SK-N-SH (cell line): ENCODE measurements at regions not wholly inside any gene's neighbourhood (a gene's known extent, or its start where the extent isn't known, plus 50 kb on each side); places are given as distances from the start of the nearest gene placed in this dataset.

Source experiments
- CTCF ChIA-PET: fragments of 300-600, 350-600 bp; formaldehyde crosslinking; extraction: SDS; loops from one replicate; lab custom pipeline; 2021; lab: Yijun Ruan, JAX
- POLR2A ChIA-PET: fragments of 350-600 bp; sonication (Branson Sonifier 250); formaldehyde crosslinking; extraction: SDS; loops from one replicate; lab custom pipeline; 2020; ENCODE audit warnings: antibody characterized with exemption, inconsistent platforms; lab: Yijun Ruan, JAX
- DNase-seq: peaks from one replicate; pipeline ENCODE4 v3.0.0; 2012
- H2AFZ ChIP-seq: fragments of 200-600 bp; sonication (generic); 2 replicates; pipeline ENCODE4 v1.8.1; 2016; ENCODE audit warnings: antibody characterized with exemption, mild to moderate bottlenecking, low read depth
- H3F3A ChIP-seq: fragments of 200-600 bp; sonication (generic); replicated peaks from 2 replicates; pipeline ENCODE3; 2016; ENCODE audit warnings: antibody characterized with exemption, mild to moderate bottlenecking; ENCODE audit not compliant: insufficient read depth
- H3K27ac ChIP-seq, 2 experiments: fragments of 200-500 bp in 1 of 2; fragments of 200-600 bp in 1 of 2; sonication (Bioruptor generic) in 1 of 2; sonication (generic), shearing (Covaris generic) in 1 of 2; 2 replicates each; pipeline versions ENCODE4 v1.5.1 to v1.6.1; 2014 to 2016; ENCODE audit warnings: low read depth in 2 of 2, inconsistent platforms in 1 of 2, low read length in 1 of 2, mild to moderate bottlenecking in 1 of 2, mixed read lengths in 1 of 2
- H3K27me3 ChIP-seq: fragments of 200-600 bp; sonication (generic), shearing (Covaris generic); 2 replicates; pipeline ENCODE4 v1.6.1; 2016; ENCODE audit warnings: mixed run types; ENCODE audit not compliant: insufficient read depth
- H3K36me3 ChIP-seq, 2 experiments: fragments of 200-500 bp in 1 of 2; fragments of 200-600 bp in 1 of 2; sonication (Bioruptor generic) in 1 of 2; sonication (generic) in 1 of 2; replicated peaks in 1 of 2; 2 replicates each; pipeline versions ENCODE3 to v1.5.1; 2014 to 2016; ENCODE audit warnings: low read length in 1 of 2, mild to moderate bottlenecking in 1 of 2; ENCODE audit not compliant: insufficient read depth in 2 of 2, control insufficient read depth in 1 of 2
- H3K4me1 ChIP-seq, 2 experiments: fragments of 200-500 bp in 1 of 2; fragments of 200-600 bp in 1 of 2; sonication (Bioruptor generic) in 1 of 2; sonication (generic), shearing (Covaris generic) in 1 of 2; 2 replicates each; pipeline versions ENCODE4 v1.5.1 to v1.6.1; 2014 to 2016; ENCODE audit warnings: low read depth in 1 of 2, low read length in 1 of 2, mixed run types in 1 of 2; ENCODE audit not compliant: insufficient read depth in 2 of 2, control insufficient read depth in 1 of 2
- H3K4me2 ChIP-seq: fragments of 200-600 bp; sonication (generic), shearing (Covaris generic); 2 replicates; pipeline ENCODE4 v1.6.1; 2017; ENCODE audit warnings: mixed run types
- H3K4me3 ChIP-seq, 2 experiments: fragments of 200-500 bp in 1 of 2; fragments of 200-600 bp in 1 of 2; sonication (Bioruptor generic) in 1 of 2; sonication (generic), shearing (Covaris generic) in 1 of 2; 2 replicates each; pipeline versions ENCODE4 v1.5.1 to v1.8.1; 2014 to 2016; ENCODE audit warnings: low read depth in 2 of 2, inconsistent platforms in 1 of 2, low read length in 1 of 2, mild to moderate bottlenecking in 1 of 2, mixed read lengths in 1 of 2, moderate library complexity in 1 of 2
- H3K79me2 ChIP-seq: fragments of 200-600 bp; sonication (generic); 2 replicates; pipeline ENCODE4 v1.8.1; 2017; ENCODE audit warnings: mild to moderate bottlenecking; ENCODE audit not compliant: insufficient read depth
- H3K9ac ChIP-seq: fragments of 200-600 bp; sonication (generic); 2 replicates; pipeline ENCODE4 v1.6.1; 2017; ENCODE audit warnings: mixed run types
- H3K9me2 ChIP-seq: fragments of 200-600 bp; sonication (generic); 2 replicates; pipeline ENCODE4 v1.6.1; 2017; ENCODE audit warnings: mixed run types
- H3K9me3 ChIP-seq: fragments of 200-600 bp; sonication (generic); 2 replicates; pipeline ENCODE4 v1.6.1; 2017; ENCODE audit warnings: mixed run types, mild to moderate bottlenecking, moderate library complexity
- H4K20me1 ChIP-seq: fragments of 200-600 bp; sonication (generic); 2 replicates; pipeline ENCODE4 v1.6.1; 2017; ENCODE audit warnings: mild to moderate bottlenecking, mixed run types; ENCODE audit not compliant: insufficient read depth
- EZH2phosphoT487 ChIP-seq: fragments of 200-600 bp; sonication (generic); IDR thresholded peaks from 2 replicates; pipeline ENCODE4 v1.6.1; 2017; ENCODE audit warnings: low read depth, mixed run types, mild to moderate bottlenecking, antibody characterized with exemption, moderate library complexity, borderline replicate concordance
- FOXJ3 ChIP-seq: sonication (generic); formaldehyde crosslinking; IDR thresholded peaks from 2 replicates; pipeline ENCODE4 v1.5.1; 2020; ENCODE audit warnings: mild to moderate bottlenecking, missing genetic modification reagents
- GABPA ChIP-seq: IDR thresholded peaks from 2 replicates; pipeline ENCODE4 v1.4.0; 2012; ENCODE audit warnings: low read depth, mild to moderate bottlenecking
- JUND ChIP-seq: IDR thresholded peaks from 2 replicates; pipeline ENCODE4 v1.4.0; 2012
- MAX ChIP-seq: IDR thresholded peaks from 2 replicates; pipeline ENCODE4 v1.4.0; 2012; ENCODE audit warnings: low read depth
- MEF2A ChIP-seq: IDR thresholded peaks from 2 replicates; pipeline ENCODE4 v1.4.0; 2012; ENCODE audit warnings: low read depth, borderline replicate concordance
- MXI1 ChIP-seq: IDR thresholded peaks from 2 replicates; pipeline ENCODE4 v1.6.1; 2012; ENCODE audit warnings: mild to moderate bottlenecking, low read depth, low read length, improper control_type of control experiment
- NFIC ChIP-seq: IDR thresholded peaks from 2 replicates; pipeline ENCODE4 v1.4.0; 2012; ENCODE audit warnings: borderline replicate concordance
- NRF1 ChIP-seq: IDR thresholded peaks from 2 replicates; pipeline ENCODE4 v1.6.1; 2012; ENCODE audit warnings: low read depth, mild to moderate bottlenecking, low read length
- PBX3 ChIP-seq: IDR thresholded peaks from 2 replicates; pipeline ENCODE4; 2012
- RCOR1 ChIP-seq: fragments of 150-350 bp; IDR thresholded peaks from 2 replicates; pipeline ENCODE4 v1.6.1; 2017; ENCODE audit warnings: antibody characterized with exemption, low read length
- RFX5 ChIP-seq: IDR thresholded peaks from 2 replicates; pipeline ENCODE4 v1.6.1; 2012; ENCODE audit warnings: mild to moderate bottlenecking, improper control_type of control experiment, low read length
- RXRA ChIP-seq: IDR thresholded peaks from 2 replicates; pipeline ENCODE4 v1.4.0; 2012; ENCODE audit warnings: low read depth, mild to moderate bottlenecking, borderline replicate concordance
- SIN3A ChIP-seq: IDR thresholded peaks from 2 replicates; pipeline ENCODE4 v1.6.1; 2012; ENCODE audit warnings: low read depth, mild to moderate bottlenecking, low read length, moderate library complexity, borderline replicate concordance
- SMC3 ChIP-seq: IDR thresholded peaks from 2 replicates; pipeline ENCODE4 v1.6.1; 2012; ENCODE audit warnings: low read depth, low read length, improper control_type of control experiment
- TAF1 ChIP-seq: IDR thresholded peaks from 2 replicates; pipeline ENCODE4 v1.6.1; 2012; ENCODE audit warnings: low read depth, mild to moderate bottlenecking, low read length, moderate library complexity, borderline replicate concordance
- TEAD4 ChIP-seq: IDR thresholded peaks from 2 replicates; pipeline ENCODE4 v1.4.0; 2012; ENCODE audit warnings: mild to moderate bottlenecking, borderline replicate concordance; ENCODE audit not compliant: insufficient read depth
- YY1 ChIP-seq: IDR thresholded peaks from 2 replicates; pipeline ENCODE4 v1.4.0; 2012; ENCODE audit warnings: low read depth, mild to moderate bottlenecking
- WGBS: methylation state at CpG from one replicate; pipeline ENCODE4 v1.1.6; 2017; ENCODE audit warnings: low lambda C conversion rate; 5-methylcytosine and 5-hydroxymethylcytosine counted together
- TF ChIP-seq, protein P1 (sequence below): IDR thresholded peaks from 2 replicates; pipeline ENCODE4 v1.4.0; 2012; ENCODE audit warnings: low read depth, borderline replicate concordance

- Histone ChIP-seq H3K27me3 (peaks cover 18% of the 10 kb centered on the region; the same call in 1 of the 2 replicates), H3F3A (no peaks in the 10 kb centered on the region), H3K9ac (no peak overlapping the region), H2AFZ (no peak overlapping the region), H3K36me3 (no peaks in the 10 kb centered on the region), H3K9me3 (no peaks in the 10 kb centered on the region), H3K4me3 (no peak overlapping the region), H3K27ac (no peak overlapping the region), H3K4me1 (no peaks in the 10 kb centered on the region), H3K4me2 (no peak overlapping the region), H3K9me2 (no peaks in the 10 kb centered on the region), H3K79me2 (no peaks in the 10 kb centered on the region), H4K20me1 (no peaks in the 10 kb centered on the region)
- TF ChIP-seq MEF2A (no peak), MAX (no peak), SMC3 (no peak), FOXJ3 (CRISPR knock-in tag) (no peak), NRF1 (no peak), RCOR1 (no peak), RXRA (no peak), SIN3A (no peak), RFX5 (no peak)
- ChIA-PET POLR2A (no interaction called here), CTCF (no interaction called here)
- 31% methylated on average over 17 of the region's 22 CpGs for WGBS
- no peak for DNase-seq
Observed at GRCh38 chr14:55766071-55766470, 186.1 kb downstream of the KTN1 start.

DNA sequence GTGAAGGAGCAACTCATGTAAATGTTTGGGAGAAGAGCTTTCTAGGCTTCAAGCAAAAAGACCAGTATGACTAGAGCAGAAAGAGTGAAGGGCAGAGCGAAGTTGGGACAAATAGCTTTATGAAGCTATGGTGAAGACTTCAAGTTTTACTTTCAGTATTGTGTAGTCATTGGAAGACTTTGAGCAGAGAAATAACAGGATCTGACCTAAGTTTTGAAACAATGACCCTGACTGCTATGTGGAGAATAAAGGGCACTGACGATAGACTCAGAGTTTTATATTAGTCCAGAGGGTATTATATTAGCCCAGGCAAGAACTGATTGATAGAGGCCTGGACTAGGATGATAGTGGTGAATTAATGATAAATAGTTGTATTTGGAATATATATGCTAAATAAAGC, 187.3 kb downstream of the KTN1 start:
- Histone ChIP-seq H2AFZ (no peak overlapping the region), H3K27me3 (peaks cover 23% of the 10 kb centered on the region; the same call in 1 of the 2 replicates), H3K9me3 (no peaks in the 10 kb centered on the region), H3K9ac (no peak overlapping the region), H3K9me2 (no peaks in the 10 kb centered on the region), H3F3A (no peaks in the 10 kb centered on the region), H3K4me3 (no peak overlapping the region), H3K36me3 (no peaks in the 10 kb centered on the region), H4K20me1 (no peaks in the 10 kb centered on the region), H3K4me1 (no peaks in the 10 kb centered on the region), H3K4me2 (no peak overlapping the region), H3K79me2 (no peaks in the 10 kb centered on the region), H3K27ac (no peak overlapping the region)
- TF ChIP-seq, protein P1, sequence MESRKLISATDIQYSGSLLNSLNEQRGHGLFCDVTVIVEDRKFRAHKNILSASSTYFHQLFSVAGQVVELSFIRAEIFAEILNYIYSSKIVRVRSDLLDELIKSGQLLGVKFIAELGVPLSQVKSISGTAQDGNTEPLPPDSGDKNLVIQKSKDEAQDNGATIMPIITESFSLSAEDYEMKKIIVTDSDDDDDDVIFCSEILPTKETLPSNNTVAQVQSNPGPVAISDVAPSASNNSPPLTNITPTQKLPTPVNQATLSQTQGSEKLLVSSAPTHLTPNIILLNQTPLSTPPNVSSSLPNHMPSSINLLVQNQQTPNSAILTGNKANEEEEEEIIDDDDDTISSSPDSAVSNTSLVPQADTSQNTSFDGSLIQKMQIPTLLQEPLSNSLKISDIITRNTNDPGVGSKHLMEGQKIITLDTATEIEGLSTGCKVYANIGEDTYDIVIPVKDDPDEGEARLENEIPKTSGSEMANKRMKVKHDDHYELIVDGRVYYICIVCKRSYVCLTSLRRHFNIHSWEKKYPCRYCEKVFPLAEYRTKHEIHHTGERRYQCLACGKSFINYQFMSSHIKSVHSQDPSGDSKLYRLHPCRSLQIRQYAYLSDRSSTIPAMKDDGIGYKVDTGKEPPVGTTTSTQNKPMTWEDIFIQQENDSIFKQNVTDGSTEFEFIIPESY: no peak
- TF ChIP-seq TEAD4: no peak
- TF ChIP-seq MXI1: no peak
- TF ChIP-seq GABPA: no peak
- TF ChIP-seq NFIC: no peak
- no peak for TF ChIP-seq EZH2phosphoT487
- no peak for TF ChIP-seq RCOR1
- no peak for TF ChIP-seq JUND
- TF ChIP-seq PBX3: no peak
- TF ChIP-seq FOXJ3 (CRISPR knock-in tag): no peak
- no peak for TF ChIP-seq TAF1
- TF ChIP-seq YY1: no peak
- 22% methylated on average over 2 of the region's 2 CpGs for WGBS
- no peak for DNase-seq
- CTCF ChIA-PET: interaction anchor here (0.8 kb wide), 1 partner anchor 26 kb away, joined by 3 read pairs; no protein-coding TSS in a partner anchor
- POLR2A ChIA-PET: no interaction called here
